ENCODE measurements at regions not wholly inside any gene's neighbourhood (a gene's known extent, or its start where the extent isn't known, plus 50 kb on each side); places are given as distances from the start of the nearest gene placed in this dataset.

DNA sequence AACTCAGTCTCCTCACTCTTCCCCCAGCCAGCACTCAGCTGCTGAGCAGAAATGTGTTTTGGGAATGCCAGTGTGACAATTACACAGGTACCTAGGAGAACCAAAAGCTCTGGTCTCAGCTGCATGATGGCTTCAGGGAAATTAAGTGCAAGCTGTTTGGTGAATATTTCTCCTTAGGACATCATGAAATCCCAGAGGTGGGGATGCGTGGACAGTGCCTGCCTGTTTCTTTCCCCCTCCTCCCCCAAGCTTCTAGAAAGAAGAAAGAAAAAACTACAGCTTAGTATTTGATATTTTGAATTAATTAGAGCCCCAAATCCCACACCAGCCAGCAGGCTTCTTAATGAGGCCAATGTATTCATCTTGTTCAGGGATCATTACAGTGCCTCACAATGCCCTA, 243.0 kb downstream of the IDS start:
- Histone ChIP-seq H3K79me2 (ENCODE audit: low read length) (no peaks in the 10 kb centered on the region), H3K9me3 (ENCODE audit: low read length) (no peaks in the 10 kb centered on the region), H3K4me2 (ENCODE audit: low read length) (no peak overlapping the region), H4K20me1 (ENCODE audit: low read length) (no peaks in the 10 kb centered on the region), H2AFZ (ENCODE audit: low read length) (no peak overlapping the region), H3K4me3 (ENCODE audit: low read length) (no peak overlapping the region), H3K36me3 (ENCODE audit: low read depth, low read length) (no peaks in the 10 kb centered on the region), H3F3A (ENCODE audit: low read length, unreplicated experiment) (no peaks in the 10 kb centered on the region), H3K27me3 (ENCODE audit: low read length) (no peaks in the 10 kb centered on the region), H3K9me2 (replicated peaks; ENCODE audit: low read length) (no peaks in the 10 kb centered on the region), H3K4me1 (ENCODE audit: insufficient read depth, low read length) (no peaks in the 10 kb centered on the region), H3K9ac (ENCODE audit: low read length) (no peak overlapping the region), H3K27ac (ENCODE audit: low read length) (no peak overlapping the region)
- ATAC-seq = no peak
- no TSS peak for BruUV-seq (replicated peaks)
- POLR2A ChIA-PET (ENCODE audit: unreplicated experiment) = no interaction called here
- intact Hi-C loops (cut with micrococcal nuclease) = no loop called here
- TF ChIP-seq EZH2 (IDR thresholded peaks at IDR 0.05; ENCODE audit: low read length, unreplicated experiment) = no peak
- TF ChIP-seq, protein P1, sequence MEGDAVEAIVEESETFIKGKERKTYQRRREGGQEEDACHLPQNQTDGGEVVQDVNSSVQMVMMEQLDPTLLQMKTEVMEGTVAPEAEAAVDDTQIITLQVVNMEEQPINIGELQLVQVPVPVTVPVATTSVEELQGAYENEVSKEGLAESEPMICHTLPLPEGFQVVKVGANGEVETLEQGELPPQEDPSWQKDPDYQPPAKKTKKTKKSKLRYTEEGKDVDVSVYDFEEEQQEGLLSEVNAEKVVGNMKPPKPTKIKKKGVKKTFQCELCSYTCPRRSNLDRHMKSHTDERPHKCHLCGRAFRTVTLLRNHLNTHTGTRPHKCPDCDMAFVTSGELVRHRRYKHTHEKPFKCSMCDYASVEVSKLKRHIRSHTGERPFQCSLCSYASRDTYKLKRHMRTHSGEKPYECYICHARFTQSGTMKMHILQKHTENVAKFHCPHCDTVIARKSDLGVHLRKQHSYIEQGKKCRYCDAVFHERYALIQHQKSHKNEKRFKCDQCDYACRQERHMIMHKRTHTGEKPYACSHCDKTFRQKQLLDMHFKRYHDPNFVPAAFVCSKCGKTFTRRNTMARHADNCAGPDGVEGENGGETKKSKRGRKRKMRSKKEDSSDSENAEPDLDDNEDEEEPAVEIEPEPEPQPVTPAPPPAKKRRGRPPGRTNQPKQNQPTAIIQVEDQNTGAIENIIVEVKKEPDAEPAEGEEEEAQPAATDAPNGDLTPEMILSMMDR (conservative IDR thresholded peaks at IDR 0.05; ENCODE audit: low read depth, low read length) = no peak
- no peak for TF ChIP-seq EZH2phosphoT487 (IDR thresholded peaks at IDR 0.05; ENCODE audit: borderline replicate concordance, low read length)
- CTCF ChIA-PET = no interaction called here
- no peak for DNase-seq

DNA sequence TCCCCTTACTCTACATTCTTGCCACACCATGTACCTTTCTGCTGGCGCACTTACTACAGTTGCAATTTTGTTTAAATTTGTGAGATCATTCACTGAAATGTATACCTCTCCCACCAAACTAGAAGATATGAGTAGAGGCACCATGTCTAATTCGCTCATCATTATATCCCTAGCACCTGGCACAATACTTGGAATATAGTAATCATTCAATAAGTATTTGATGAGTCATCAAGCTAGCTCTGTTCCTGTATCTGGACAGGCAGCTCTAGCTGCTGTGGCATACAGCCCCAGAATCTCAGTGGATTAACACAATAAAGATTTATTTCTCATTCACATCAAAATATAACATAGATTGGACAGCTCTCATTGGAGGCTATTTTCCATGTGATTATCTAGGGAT, 245.9 kb downstream of the IDS start:
- H2AFZ ChIP-seq (ENCODE audit: low read length) = no peak overlapping the region
- no peak overlapping the region for H3K4me3 ChIP-seq (ENCODE audit: low read length)
- H3K4me2 ChIP-seq (ENCODE audit: low read length) = no peak overlapping the region
- ChIA-PET CTCF (no interaction called here), POLR2A (ENCODE audit: unreplicated experiment) (no interaction called here)
- TF ChIP-seq EZH2phosphoT487 (IDR thresholded peaks at IDR 0.05; ENCODE audit: borderline replicate concordance, low read length) (no peak), EZH2 (IDR thresholded peaks at IDR 0.05; ENCODE audit: low read length, unreplicated experiment) (no peak)
- TF ChIP-seq, protein P1 (conservative IDR thresholded peaks at IDR 0.05; ENCODE audit: low read depth, low read length) = no peak
- intact Hi-C loops (cut with micrococcal nuclease) = no loop called here
- H3K9me3 ChIP-seq (ENCODE audit: low read length) = no peaks in the 10 kb centered on the region
- no peaks in the 10 kb centered on the region for H3F3A ChIP-seq (ENCODE audit: low read length, unreplicated experiment)
- no TSS peak for BruUV-seq (replicated peaks)
- H3K9ac ChIP-seq (ENCODE audit: low read length) = no peak overlapping the region
- ATAC-seq = no peak
- no peaks in the 10 kb centered on the region for H3K9me2 ChIP-seq (replicated peaks; ENCODE audit: low read length)
- H3K4me1 ChIP-seq (ENCODE audit: insufficient read depth, low read length) = no peaks in the 10 kb centered on the region
- H3K27ac ChIP-seq (ENCODE audit: low read length) = no peak overlapping the region
- H3K36me3 ChIP-seq (ENCODE audit: low read depth, low read length) = no peaks in the 10 kb centered on the region
- DNase-seq = peak; percentile 15
- no peaks in the 10 kb centered on the region for H4K20me1 ChIP-seq (ENCODE audit: low read length)
- H3K79me2 ChIP-seq (ENCODE audit: low read length) = no peaks in the 10 kb centered on the region
- no peaks in the 10 kb centered on the region for H3K27me3 ChIP-seq (ENCODE audit: low read length)

DNA sequence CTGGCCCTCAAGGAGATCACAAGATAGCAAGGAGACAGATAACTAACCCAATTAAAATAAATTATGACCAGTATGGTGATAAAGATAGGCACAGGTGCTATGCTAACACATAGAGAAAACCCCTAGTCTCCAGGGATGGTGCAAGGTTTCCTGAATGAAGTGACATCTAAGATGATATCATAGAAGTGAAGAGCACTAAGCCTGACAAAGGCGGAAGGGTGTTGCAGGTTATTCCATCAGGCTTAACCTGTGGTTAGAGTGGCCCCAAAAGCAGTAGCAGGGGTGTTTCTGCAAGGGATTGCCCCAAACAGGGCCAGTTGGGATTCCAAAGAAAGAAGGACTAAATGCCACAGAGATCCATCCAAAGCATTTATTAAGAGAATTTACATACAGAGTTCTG, 249.2 kb downstream of the IDS start:
- no TSS peak for BruUV-seq (replicated peaks)
- CTCF ChIA-PET = no interaction called here
- intact Hi-C loops (cut with micrococcal nuclease) = no loop called here

More for the DNA sequence above, 249.2 kb downstream of the IDS start:
- H3K27ac ChIP-seq (ENCODE audit: low read length) = no peak overlapping the region
- TF ChIP-seq, protein P1 (conservative IDR thresholded peaks at IDR 0.05; ENCODE audit: low read depth, low read length) = no peak
- TF ChIP-seq EZH2phosphoT487 (IDR thresholded peaks at IDR 0.05; ENCODE audit: borderline replicate concordance, low read length) (no peak), EZH2 (IDR thresholded peaks at IDR 0.05; ENCODE audit: low read length, unreplicated experiment) (no peak)
- no peaks in the 10 kb centered on the region for H3K9me2 ChIP-seq (replicated peaks; ENCODE audit: low read length)
- H3F3A ChIP-seq (ENCODE audit: low read length, unreplicated experiment) = no peaks in the 10 kb centered on the region
- POLR2A ChIA-PET (ENCODE audit: unreplicated experiment) = no interaction called here
- no peaks in the 10 kb centered on the region for H3K79me2 ChIP-seq (ENCODE audit: low read length)
- H4K20me1 ChIP-seq (ENCODE audit: low read length) = no peaks in the 10 kb centered on the region
- ATAC-seq = no peak
- no peak overlapping the region for H3K4me3 ChIP-seq (ENCODE audit: low read length)
- no peak overlapping the region for H3K4me2 ChIP-seq (ENCODE audit: low read length)
- no peaks in the 10 kb centered on the region for H3K36me3 ChIP-seq (ENCODE audit: low read depth, low read length)
- H3K9me3 ChIP-seq (ENCODE audit: low read length) = no peaks in the 10 kb centered on the region
- H2AFZ ChIP-seq (ENCODE audit: low read length) = no peak overlapping the region
- H3K9ac ChIP-seq (ENCODE audit: low read length) = no peak overlapping the region
- H3K27me3 ChIP-seq (ENCODE audit: low read length) = no peaks in the 10 kb centered on the region
- H3K4me1 ChIP-seq (ENCODE audit: insufficient read depth, low read length) = no peaks in the 10 kb centered on the region
- no peak for DNase-seq
